ENCODE measurements at regions not wholly inside any gene's neighbourhood (a gene's known extent, or its start where the extent isn't known, plus 50 kb on each side); places are given as distances from the start of the nearest gene placed in this dataset.
"Not testable (repeated sequence)": the region's sequence is repeated elsewhere in the genome, so short reads cannot be mapped to it uniquely, and the experiment has no call there.

DNA sequence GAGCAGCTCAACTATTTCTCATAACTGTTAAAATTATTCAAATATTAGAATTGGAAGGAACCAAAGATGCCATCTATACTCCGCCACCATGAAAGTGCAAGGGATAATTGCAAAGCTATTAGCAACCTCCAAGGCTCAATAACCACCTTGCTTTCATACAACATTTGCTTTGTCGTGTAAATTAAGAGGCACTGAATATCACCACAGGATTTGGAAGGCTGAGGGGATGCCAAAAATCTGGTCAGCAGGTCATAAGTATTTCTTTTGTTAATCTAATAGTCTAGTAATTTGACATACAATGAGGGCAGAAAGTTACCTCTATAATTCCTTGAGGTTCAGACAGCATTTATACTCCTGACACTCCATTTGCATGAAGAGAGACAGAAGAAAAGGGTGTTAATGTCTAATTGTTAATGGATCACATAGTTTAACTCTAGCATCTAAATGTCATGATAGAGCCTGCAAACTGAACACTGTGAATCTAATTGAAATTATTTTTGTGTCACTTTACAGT is 200.9 kb upstream of the DIAPH2 start:
- peaks cover 4% of the 10 kb centered on the region for H3K36me3 Mint-ChIP-seq (ENCODE audit: low read depth)
- H3K27ac Mint-ChIP-seq = no peak overlapping the region
- Histone ChIP-seq H3K27ac (ENCODE audit: low read depth, low read length) (no peak overlapping the region), H3K36me3 (ENCODE audit: control insufficient read depth, insufficient read depth, low read length) (no peaks in the 10 kb centered on the region), H3K4me1 (ENCODE audit: control insufficient read depth, insufficient read depth, low read length) (no peaks in the 10 kb centered on the region), H3K9ac (ENCODE audit: extremely low read depth, low read length, poor library complexity, severe bottlenecking) (no peak overlapping the region), H3K4me3 (ENCODE audit: low read length) (no peak overlapping the region), H3K9me3 (ENCODE audit: control insufficient read depth, low read length) (no peaks in the 10 kb centered on the region), H3K27me3 (ENCODE audit: control insufficient read depth, insufficient read depth, low read length, poor library complexity, severe bottlenecking) (no peaks in the 10 kb centered on the region)
- H3K9me3 Mint-ChIP-seq = peaks cover 12% of the 10 kb centered on the region
- TF ChIP-seq, protein P1, sequence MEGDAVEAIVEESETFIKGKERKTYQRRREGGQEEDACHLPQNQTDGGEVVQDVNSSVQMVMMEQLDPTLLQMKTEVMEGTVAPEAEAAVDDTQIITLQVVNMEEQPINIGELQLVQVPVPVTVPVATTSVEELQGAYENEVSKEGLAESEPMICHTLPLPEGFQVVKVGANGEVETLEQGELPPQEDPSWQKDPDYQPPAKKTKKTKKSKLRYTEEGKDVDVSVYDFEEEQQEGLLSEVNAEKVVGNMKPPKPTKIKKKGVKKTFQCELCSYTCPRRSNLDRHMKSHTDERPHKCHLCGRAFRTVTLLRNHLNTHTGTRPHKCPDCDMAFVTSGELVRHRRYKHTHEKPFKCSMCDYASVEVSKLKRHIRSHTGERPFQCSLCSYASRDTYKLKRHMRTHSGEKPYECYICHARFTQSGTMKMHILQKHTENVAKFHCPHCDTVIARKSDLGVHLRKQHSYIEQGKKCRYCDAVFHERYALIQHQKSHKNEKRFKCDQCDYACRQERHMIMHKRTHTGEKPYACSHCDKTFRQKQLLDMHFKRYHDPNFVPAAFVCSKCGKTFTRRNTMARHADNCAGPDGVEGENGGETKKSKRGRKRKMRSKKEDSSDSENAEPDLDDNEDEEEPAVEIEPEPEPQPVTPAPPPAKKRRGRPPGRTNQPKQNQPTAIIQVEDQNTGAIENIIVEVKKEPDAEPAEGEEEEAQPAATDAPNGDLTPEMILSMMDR (conservative IDR thresholded peaks at IDR 0.05) = no peak
- H3K4me1 Mint-ChIP-seq = peaks cover 5% of the 10 kb centered on the region
- no peak for DNase-seq
- no peak overlapping the region for H3K4me3 Mint-ChIP-seq
- 64% methylated on average over 1 of the region's 2 CpGs; no CpG with 5 or more reads in 1 of the 2 experiments for WGBS, 2 experiments (ENCODE audit: insufficient coverage in 1 of 2, insufficient read length in 1 of 2)
- no peaks in the 10 kb centered on the region for H3K27me3 Mint-ChIP-seq (ENCODE audit: insufficient read depth)

DNA sequence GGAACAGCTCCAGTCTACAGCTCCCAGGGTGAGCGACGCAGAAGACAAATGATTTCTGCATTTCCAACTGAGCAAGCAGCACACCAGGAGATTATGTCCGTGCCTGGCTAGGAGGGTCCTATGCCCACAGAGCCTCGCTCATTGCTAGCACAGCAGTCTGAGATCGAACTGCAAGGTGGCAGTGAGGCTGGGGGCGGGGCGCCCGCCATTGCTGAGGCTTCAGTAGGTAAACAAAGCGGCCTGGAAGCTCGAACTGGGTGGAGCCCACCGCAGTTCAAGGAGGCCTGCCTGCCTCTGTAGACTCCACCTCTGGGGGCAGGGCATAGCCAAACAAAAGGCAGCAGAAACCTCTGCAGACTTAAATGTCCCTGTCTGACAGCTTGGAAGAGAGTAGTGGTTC is 198.0 kb upstream of the DIAPH2 start:
- H3K36me3 Mint-ChIP-seq (ENCODE audit: low read depth); H3K4me3 ChIP-seq (ENCODE audit: low read length); H3K27ac Mint-ChIP-seq; DNase-seq; H3K9ac ChIP-seq (ENCODE audit: extremely low read depth, low read length, poor library complexity, severe bottlenecking); H3K4me1 Mint-ChIP-seq; H3K4me1 ChIP-seq (ENCODE audit: control insufficient read depth, insufficient read depth, low read length); H3K27me3 Mint-ChIP-seq (ENCODE audit: insufficient read depth); H3K27me3 ChIP-seq (ENCODE audit: control insufficient read depth, insufficient read depth, low read length, poor library complexity, severe bottlenecking); H3K4me3 Mint-ChIP-seq; H3K36me3 ChIP-seq (ENCODE audit: control insufficient read depth, insufficient read depth, low read length); H3K27ac ChIP-seq (ENCODE audit: low read depth, low read length); H3K9me3 ChIP-seq (ENCODE audit: control insufficient read depth, low read length): not testable (repeated sequence)
- WGBS, 2 experiments (ENCODE audit: insufficient coverage in 1 of 2, insufficient read length in 1 of 2) = 90 to 96% methylated on average over 4 to 7 of the region's 11 CpGs
- peaks cover 19% of the 10 kb centered on the region for H3K9me3 Mint-ChIP-seq

DNA sequence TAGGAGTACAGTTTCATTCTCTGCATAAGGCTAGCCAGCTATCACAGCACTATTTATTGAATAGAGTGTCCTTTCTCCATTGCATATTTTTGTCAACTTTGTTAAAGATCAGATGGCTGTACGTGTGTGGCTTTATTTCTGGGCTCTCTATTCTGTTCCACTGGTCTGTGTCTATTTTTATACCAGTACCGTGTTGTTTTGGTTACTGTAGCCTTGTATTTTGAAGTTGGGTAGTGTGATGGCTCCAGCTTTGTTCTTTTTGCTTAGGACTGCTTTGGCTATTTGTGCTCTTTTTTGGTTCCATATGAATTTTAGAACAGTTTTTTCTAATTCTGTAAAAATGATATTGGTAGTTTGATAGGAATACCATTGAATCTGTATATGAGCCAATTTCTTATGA is 182.1 kb upstream of the DIAPH2 start:
- no peaks in the 10 kb centered on the region for H3K27me3 Mint-ChIP-seq (ENCODE audit: insufficient read depth)

DNA sequence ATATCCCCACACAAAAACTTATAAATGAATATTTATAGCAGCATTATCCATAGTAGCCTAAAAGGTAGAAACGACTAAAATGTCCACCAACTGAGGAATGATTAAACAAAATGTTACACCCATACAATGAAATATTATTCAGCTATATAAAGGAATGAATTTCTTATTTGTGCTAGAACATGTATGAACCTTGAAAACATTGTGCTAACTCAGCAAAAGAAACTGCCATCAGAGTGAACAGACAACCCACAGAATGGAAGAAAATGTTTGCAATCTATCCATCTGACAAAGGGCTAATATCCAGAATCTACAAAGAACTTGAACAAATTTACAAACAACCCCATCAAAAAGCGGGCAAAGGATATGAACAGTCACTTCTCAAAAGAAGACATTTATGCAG is 155.3 kb upstream of the DIAPH2 start:
- DNase-seq; H3K36me3 ChIP-seq (ENCODE audit: control insufficient read depth, insufficient read depth, low read length); H3K4me1 ChIP-seq (ENCODE audit: control insufficient read depth, insufficient read depth, low read length); H3K27me3 Mint-ChIP-seq (ENCODE audit: insufficient read depth); H3K27ac Mint-ChIP-seq; H3K9me3 Mint-ChIP-seq; H3K4me3 Mint-ChIP-seq; H3K4me3 ChIP-seq (ENCODE audit: low read length); H3K27me3 ChIP-seq (ENCODE audit: control insufficient read depth, insufficient read depth, low read length, poor library complexity, severe bottlenecking); H3K4me1 Mint-ChIP-seq; H3K9me3 ChIP-seq (ENCODE audit: control insufficient read depth, low read length); H3K9ac ChIP-seq (ENCODE audit: extremely low read depth, low read length, poor library complexity, severe bottlenecking); H3K27ac ChIP-seq (ENCODE audit: low read depth, low read length); H3K36me3 Mint-ChIP-seq (ENCODE audit: low read depth): not testable (repeated sequence)
- WGBS, 2 experiments (ENCODE audit: insufficient coverage in 1 of 2, insufficient read length in 1 of 2) = 80% methylated on average over 1 of the region's 2 CpGs; no CpG with 5 or more reads in 1 of the 2 experiments

More for the DNA sequence above, 182.1 kb upstream of the DIAPH2 start:
- Mint-ChIP-seq H3K4me1 (no peaks in the 10 kb centered on the region), H3K4me3 (no peak overlapping the region), H3K27ac (no peak overlapping the region), H3K36me3 (ENCODE audit: low read depth) (no peaks in the 10 kb centered on the region), H3K9me3 (no peaks in the 10 kb centered on the region)
- Histone ChIP-seq H3K27ac (ENCODE audit: low read depth, low read length) (no peak overlapping the region), H3K9me3 (ENCODE audit: control insufficient read depth, low read length) (no peaks in the 10 kb centered on the region), H3K9ac (ENCODE audit: extremely low read depth, low read length, poor library complexity, severe bottlenecking) (no peak overlapping the region), H3K36me3 (ENCODE audit: control insufficient read depth, insufficient read depth, low read length) (no peaks in the 10 kb centered on the region), H3K27me3 (ENCODE audit: control insufficient read depth, insufficient read depth, low read length, poor library complexity, severe bottlenecking) (no peaks in the 10 kb centered on the region), H3K4me1 (ENCODE audit: control insufficient read depth, insufficient read depth, low read length) (no peaks in the 10 kb centered on the region), H3K4me3 (ENCODE audit: low read length) (no peak overlapping the region)
- DNase-seq = no peak
- TF ChIP-seq, protein P1 (conservative IDR thresholded peaks at IDR 0.05) = no peak
- WGBS, 2 experiments (ENCODE audit: insufficient coverage in 1 of 2, insufficient read length in 1 of 2) = 100% methylated on average over 1 of the region's 2 CpGs; no CpG with 5 or more reads in 1 of the 2 experiments

Measured in endodermal cell (in vitro differentiated cells).